GM03348 (cell line): ENCODE measurements at regions not wholly inside any gene's neighbourhood (a gene's known extent, or its start where the extent isn't known, plus 50 kb on each side); places are given as distances from the start of the nearest gene placed in this dataset.
A peak's percentile ranks its signal among the peaks of the same experiment; 100 is the strongest.

Source experiments
- DNase-seq: peaks from one replicate; pipeline ENCODE4 v3.0.0; 2012; ENCODE audit warnings: low spot score

DNA sequence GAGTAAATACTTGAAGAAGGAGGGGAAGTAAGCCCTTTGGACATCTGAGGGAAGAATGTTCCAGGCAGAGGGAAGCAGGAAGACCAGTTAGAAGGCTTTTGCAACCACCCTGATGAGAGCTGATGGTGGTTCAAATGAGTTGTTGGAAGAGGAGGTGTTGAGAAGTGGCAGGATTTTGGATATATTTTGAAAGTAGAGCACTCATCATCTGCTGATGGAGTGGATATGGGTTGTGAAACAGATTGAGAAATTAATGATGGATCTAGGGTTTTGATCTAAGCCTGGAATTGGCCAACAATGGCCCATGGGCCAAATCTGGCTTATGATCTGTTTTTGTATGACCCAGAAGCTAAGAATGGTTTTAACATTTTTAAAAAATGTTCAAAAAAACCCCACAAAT, 230.7 kb downstream of the NDFIP2 start:
- DNase-seq = no peak

GRCh38 chr13:79710376-79710775, 229.4 kb downstream of the NDFIP2 start:
- DNase-seq = peak; percentile 50

DNA sequence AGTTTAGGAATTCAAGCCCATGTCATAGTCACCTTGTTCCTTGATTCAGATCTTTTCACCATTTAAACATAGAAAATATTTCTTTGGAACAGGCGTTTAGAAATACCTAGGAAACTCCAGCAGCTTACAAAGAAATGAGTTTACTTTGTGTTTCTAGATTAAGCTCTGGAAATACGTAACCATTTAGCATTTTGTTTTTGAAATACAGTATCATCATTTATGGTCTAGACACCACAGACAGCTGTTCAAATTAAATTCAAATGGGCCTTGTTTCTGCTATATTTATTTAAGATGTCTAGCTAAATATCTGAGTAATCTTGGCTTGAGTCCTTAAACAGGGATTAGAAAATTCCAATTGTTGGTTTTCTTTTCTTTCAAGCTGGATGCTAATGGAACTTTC, 228.5 kb downstream of the NDFIP2 start:
- DNase-seq = peak; percentile 17

GRCh38 chr13:79703772-79704171, 222.8 kb downstream of the NDFIP2 start:
- no peak for DNase-seq

DNA sequence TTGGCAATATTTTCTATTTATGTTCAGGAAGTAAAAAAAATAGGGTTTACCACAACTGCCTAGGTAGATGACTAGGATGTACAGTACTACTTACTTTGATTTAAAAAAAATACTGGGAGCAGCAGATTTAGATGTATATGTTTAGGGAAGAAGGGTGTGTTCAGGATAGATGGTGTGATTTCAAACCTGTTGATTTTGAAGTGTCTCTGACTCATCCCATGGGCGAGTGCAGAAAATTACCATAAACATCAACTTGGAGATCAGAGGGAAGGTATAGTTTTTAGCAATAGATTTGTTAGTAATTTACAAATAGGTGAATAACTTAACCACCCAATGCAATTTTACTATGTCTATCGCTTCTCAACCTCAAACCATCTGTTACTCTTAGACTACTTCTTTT, 214.8 kb downstream of the NDFIP2 start:
- DNase-seq = no peak

DNA sequence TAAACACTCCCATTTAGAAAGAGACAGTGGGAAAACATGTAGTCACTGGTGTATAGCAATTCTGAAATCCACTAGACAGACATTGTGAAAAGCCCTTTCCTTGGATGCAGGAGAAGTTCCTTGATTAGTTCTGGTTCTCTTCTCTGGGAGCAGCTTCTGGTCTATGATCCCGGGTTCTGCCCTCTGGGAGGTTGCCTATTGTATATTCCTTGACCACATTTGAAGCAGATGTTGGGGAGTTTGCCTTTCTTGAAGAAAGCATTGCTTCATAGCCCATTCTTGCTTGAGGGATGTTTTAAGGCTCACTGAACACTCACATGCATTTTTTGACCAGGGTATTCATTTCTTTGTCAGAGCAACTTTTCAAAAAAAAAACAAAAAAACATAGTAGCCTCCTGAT, 211.9 kb downstream of the NDFIP2 start:
- DNase-seq = peak; percentile 44

GRCh38 chr13:79691826-79692225, 210.9 kb downstream of the NDFIP2 start:
- DNase-seq = no peak

DNA sequence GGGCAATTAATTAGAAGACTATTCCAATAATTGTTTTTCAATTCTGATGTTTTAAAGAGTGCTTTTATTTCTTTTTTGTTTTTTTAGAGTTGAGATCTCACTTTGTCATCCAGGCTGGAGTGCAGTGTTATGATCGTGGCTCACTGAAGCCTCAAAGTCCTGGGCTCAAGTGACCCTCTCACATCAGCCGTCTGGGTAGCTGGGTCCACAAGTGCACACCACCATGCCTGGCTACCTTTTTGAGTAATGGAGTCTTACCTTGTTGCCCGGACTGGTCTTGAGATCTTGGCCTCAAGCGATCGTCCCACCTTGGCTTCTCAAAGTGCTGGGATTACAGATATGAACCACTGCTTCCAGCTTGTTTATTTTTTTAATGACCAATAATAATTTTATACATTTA, 207.8 kb downstream of the NDFIP2 start:
- no peak for DNase-seq

DNA sequence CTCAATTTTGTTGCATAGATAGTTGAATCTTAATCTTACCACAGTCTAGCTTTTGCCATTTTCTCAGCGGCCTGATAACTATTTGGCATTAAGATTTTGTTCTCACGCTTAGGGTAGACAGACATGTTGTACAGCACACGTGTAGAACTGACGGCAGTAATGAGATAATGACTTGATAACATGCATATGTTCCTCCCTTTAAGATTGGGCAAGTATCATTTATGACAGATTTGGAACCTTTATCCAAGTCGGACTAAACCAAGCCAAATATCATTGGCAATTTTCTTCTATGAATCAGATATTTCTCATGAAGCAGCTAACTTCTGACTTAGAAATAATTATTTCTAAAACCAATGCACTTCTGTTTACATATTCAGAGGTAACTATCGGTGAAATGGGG, 205.5 kb downstream of the NDFIP2 start:
- no peak for DNase-seq

GRCh38 chr13:79684371-79684770, 203.4 kb downstream of the NDFIP2 start:
- DNase-seq = no peak

DNA sequence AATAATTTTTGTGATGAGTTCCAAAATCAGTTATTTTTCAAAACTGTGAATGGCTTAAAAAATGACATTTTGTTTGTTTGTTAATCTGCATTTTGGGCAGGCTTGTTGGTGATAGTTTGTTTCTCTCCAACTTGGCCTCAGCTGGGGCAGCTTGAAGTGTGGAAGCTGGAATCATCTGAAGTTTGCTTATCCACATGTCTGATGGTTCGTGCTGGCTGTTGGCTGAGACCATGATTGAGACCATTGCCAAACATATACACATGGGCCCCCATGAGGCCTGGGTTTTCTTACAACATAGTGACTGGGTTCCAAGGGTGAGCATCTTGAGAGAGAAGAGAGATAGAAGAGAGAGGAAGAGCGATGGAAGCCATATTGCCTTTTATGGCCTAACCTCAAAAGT, 201.2 kb downstream of the NDFIP2 start:
- DNase-seq = no peak

GRCh38 chr13:79681069-79681468, 200.1 kb downstream of the NDFIP2 start:
- DNase-seq = no peak

DNA sequence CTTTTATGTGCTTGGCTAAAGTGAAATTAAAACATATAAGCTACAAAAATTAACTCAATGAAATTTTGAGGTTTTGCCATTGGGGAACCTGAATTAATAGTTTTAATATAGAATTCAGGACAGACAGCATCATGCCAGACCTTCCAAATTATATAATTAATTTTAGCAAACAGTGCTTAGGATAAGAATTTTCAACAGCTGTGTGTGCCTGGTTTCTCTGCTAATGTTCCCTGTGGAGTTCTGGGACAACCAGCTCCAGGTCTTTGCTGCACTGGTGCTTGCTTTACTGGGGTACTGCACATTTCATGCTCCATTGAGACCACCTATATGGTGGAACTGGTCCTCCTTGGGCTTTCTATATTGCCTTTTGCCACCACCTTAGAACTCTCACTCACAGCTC, 199.5 kb downstream of the NDFIP2 start:
- no peak for DNase-seq

- peak; percentile 48 for DNase-seq
Measured at GRCh38 chr13:79679334-79679733, 198.4 kb downstream of the NDFIP2 start.

DNA sequence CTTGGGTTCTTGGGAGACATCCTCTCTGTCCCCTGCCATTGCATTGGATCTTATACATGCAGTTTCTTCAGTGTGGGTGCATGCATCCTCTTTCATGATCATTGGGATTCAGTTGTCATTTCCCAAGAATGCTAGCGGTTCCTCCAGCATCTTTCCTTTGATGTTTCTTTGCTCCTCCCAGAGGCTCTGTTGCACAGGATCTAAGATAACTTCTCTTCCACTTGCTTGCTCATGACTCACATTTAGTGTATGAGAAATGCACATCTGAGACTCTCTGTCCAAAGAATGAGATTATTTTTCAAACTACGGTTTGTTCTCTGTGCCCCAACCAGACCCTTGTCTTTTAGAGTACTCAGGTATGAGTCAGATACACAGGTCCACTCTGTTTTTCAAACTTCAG, 197.1 kb downstream of the NDFIP2 start:
- DNase-seq = no peak

- DNase-seq = no peak
Measured at GRCh38 chr13:79675931-79676660, 195.1 kb downstream of the NDFIP2 start.

DNA sequence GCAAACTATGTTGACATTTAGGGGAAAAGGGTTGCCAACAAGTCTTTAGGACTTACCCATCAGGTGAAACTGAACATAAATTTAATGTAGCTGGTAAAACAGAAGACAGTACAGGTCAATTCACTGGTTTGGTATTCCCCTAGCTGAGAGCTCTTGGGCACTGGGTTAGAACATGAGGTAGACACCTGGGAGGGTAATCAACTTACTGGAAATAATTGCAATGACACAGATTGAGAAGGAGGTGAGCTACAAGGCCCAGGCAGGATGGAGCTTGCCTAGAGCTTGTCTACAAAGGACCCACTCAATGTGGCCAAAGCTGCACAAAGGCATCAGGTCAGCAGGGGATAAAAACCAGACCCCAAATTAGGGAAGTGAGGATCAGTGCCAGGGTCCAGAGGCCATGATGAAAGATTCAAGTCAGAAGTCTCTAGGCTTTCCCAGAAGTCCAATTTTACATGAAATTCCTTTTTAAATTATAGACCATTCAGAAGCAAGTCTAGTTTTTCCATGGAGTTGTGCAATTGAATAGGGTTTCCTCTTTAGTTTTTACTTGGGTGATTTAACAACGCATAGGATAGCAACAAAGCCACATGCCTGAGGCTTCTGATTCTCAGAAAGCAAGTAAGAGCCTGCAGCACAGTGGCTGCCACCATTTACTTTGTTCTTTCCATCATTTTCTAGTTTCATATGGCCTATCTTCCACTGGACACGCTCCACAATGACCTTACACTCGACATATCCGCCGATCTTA, 194.0 kb downstream of the NDFIP2 start:
- DNase-seq = no peak

DNA sequence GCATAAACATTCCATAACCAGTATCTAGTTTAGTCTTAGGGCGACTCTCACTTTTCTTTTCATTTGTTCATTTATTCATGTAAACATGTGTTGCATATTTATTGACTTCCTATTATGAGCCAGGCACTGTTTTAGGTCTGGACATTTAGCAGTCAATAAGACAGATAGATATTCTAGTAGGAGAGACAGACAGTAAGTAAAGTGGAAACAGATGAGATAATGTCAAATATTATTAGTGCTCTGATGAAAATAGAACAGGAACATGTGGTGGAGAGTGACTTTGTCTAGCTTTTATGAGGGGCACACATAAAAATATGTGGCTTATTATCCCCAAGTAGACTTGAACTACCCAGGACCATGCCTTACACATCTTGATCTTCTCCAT, 193.0 kb downstream of the NDFIP2 start:
- DNase-seq = no peak

DNA sequence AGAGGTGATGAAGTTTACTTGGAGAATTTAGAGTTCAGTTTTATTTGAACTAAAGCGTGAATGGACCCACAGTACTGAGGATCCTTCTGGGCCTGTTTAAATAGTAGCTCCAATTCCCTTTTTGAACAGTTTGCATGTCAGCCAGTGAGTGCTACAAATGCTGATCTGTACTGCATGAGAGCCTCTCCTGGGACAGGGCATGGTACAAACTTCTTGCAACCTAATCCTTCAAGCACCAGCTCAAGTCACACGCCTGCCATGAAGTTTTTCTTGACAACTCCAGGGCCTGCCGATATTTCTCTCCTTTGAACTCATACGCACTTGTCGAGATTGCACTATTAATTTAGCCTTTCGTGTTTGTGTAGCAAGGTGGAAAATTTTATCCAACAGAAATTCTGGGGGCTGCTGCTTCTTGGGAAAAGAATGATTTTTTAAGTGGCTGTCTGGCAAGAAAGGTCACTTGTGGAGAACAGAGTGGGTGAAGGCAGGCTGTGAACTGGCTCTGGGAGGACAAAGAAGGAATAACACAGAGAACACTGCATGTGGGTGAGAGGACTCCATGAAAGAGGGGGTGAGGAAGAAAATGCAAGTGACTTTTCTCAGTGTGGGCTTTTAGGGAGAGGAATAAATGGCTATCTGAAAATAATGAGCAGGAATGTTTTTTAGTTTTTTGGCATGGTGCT, 192.5 kb downstream of the NDFIP2 start:
- no peak for DNase-seq

- DNase-seq = no peak
Measured at GRCh38 chr13:79671420-79671819, 190.5 kb downstream of the NDFIP2 start.

DNA sequence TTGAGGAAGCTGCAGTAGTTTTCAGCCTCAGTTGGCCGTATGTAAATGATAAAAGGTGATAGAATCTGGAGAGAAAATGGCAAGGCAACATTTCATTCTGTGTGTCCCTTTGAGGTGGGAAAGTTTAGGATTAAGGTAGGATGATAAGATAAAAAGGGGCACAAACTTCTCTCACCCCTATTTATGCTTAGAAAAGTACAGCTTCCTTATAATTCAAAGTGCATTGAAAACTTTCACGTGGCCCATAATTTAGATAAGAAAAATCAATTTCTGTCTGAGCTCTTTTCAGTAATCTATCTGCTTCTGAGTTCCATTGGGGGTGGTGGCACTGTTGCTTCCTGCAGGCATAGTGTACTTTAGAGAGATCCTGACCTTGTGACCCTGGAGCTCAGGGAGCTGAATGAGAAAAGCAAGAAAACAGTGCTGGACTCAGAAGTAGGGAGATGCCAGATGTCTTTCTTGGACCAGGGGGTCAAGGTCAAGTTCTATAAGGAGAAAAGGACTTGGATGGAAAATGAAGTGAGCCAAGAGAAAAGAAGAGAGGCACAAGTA, 187.3 kb downstream of the NDFIP2 start:
- DNase-seq = no peak

GRCh38 chr13:79667771-79668170, 186.8 kb downstream of the NDFIP2 start:
- DNase-seq = no peak
